Medulla oblongata (tissue), 1 donor: ENCODE measurements at regions not wholly inside any gene's neighbourhood (a gene's known extent, or its start where the extent isn't known, plus 50 kb on each side); places are given as distances from the start of the nearest gene placed in this dataset.
"Not testable (repeated sequence)": the region's sequence is repeated elsewhere in the genome, so short reads cannot be mapped to it uniquely, and the experiment has no call there.

ENCODE experiments used
- DNase-seq: peaks from one replicate; pipeline ENCODE4 v3.0.0-alpha.2; 2015; ENCODE audit errors: extremely low spot score

DNA sequence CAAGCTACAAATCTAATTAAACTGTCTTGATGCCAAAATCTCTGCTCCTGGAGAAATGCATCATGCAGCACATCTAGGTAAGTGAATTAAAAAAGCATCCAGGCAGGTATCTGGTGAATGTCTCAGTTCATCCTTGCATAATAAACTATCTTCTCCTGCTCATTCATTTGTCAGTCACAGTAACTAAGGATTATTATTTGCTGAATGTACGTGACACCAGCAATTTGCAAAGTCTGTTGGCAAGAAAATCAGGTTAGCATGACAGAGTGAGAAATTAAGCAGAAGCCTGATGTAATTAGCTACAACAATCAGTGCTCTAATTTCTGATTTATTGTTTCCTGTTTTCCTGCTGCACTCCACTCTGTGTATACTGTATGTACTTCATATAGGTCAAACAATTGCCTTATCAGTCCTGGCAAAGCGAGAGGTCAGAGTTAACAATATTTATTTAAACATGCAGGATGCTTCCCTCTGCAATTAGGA lies 213.6 kb downstream of the FBXO8 start:
- no peak for DNase-seq

DNA sequence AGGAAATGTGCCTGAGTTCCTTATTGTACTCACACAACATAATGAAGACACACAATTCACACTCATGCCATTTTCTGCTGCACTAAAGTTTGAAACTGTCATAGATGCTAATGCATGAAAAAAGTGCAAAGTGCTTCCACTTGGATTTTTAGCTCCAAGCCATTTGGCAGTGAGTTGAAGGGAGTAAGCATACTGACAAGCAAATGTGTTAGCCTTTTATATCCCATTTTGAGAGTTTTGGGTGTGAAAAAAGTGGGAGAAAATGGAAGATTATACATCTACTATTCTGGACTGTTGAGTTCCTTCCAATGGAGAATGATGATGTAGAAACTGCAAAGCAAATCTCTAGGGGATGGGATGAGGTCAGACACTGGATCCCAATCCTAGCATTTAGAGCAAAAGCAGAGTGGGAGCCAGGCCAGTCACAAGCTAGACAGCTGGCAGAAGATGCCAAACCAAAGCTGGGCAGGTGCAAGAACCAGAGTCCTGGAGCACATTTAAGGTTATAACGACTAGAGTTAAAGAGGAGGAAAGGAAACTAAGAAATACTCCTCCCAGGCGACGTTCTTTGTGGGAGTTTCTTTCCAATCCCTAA lies 216.8 kb downstream of the FBXO8 start:
- no peak for DNase-seq

DNA sequence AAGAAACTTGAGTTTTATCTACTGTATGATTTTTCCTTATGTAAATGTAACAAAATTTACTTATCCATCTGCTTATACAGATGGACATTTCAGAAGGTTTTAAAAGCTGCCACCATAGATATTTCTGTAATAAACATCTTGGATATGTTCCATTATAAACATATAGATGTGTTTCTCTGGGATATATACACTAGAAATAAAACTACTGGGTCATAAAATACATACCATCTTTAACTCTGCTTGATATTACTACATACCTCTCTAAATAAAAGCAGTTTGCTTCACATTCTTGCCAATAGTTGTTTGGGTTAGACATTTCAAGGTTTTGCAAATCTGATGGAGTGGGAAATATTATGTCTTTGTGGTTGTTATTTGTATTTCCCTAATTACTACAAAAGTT lies 220.6 kb downstream of the FBXO8 start:
- DNase-seq: no peak

DNA sequence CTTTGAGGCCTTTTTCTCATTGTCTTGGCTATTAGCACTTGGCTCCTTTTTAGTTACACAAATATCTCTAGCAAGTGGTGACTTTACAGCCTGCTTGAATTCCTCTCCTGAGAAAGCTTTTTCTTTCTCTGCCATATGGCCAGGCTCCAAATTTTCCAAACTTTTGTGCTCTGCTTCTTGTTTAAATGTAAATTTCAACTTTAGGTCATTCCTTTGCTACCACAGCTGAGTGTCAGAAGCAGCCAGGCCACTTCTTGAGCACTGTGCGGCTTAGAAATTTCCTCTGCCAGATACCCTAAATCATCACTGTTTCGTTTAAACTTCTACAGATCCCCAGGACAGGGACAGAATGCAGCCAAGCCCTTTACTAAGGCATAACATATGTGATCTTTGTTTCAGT lies 222.4 kb downstream of the FBXO8 start:
- no peak for DNase-seq

DNA sequence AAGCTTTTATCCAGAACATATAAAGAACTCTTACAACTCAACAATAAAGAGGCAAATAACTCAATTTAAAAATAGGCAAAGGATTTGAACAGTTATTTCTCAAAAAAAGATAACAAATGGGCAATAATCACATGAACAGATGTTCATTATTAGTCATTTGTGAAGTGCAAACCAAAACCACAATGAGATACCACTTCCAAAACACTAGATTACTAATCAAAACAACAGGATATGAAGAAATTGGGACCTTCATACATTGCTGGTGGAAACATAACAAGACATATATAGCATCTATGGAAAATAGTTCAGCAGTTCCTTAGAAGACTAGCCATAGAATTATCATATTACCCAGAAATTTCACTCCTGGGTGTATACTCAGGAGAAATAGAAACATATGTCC lies 224.6 kb downstream of the FBXO8 start:
- no peak for DNase-seq

DNA sequence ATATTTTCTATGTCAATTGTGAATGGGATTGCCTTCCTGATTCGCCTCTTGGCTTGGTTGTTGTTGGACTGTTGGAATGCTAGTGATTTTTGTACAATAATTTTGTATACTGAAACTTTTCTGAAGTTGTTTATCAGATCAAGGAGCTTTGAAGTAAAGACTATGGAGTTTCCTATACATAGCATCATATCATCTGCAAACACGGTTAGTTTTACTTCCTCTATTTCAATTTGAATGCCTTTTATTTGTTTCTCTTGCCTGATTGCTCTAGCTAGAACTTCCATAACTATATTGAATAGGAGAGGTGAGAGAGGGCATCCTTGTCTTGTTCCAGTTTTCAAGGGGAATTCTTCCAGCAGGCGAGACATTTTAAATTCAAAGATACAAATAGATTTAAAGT lies 226.5 kb downstream of the FBXO8 start:
- DNase-seq: no peak

DNA sequence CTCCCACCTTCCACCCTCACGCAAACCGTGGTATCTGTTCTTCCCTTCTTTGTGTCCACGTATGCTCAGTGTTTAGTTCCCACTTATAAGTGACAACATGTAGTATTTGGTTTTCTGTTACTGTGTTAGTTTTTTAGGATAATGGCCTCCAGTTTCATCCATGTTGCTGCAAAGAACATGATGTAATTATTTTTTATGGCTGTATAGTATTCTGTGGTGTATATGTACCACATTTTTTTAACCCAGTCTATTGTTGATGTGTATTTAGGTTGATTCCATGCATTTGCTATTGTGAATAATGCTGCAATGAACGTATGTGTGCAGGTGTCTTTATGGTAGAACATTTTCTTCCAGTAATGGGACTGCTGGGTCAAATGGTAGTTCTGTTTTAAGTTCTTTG lies 228.1 kb downstream of the FBXO8 start:
- DNase-seq: no peak

DNA sequence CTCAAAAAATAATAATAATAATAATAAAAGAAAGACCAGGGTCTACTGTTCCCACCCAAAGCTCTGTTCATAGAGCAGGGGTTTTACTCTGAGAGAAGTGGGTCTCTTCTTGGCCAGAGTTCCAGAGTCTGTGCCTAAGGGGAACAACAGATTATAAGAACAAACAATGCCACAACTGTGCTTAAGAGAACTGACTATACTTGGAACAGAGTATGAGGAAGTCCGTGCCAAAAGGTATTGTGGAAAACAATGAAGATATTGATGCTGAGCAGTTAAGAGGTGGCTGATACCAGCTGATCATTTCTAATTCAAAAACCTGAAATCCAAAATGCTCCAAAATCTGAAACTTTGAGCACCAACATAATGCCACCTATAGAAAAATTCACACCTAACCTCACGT lies 229.6 kb downstream of the FBXO8 start:
- DNase-seq: no peak

DNA sequence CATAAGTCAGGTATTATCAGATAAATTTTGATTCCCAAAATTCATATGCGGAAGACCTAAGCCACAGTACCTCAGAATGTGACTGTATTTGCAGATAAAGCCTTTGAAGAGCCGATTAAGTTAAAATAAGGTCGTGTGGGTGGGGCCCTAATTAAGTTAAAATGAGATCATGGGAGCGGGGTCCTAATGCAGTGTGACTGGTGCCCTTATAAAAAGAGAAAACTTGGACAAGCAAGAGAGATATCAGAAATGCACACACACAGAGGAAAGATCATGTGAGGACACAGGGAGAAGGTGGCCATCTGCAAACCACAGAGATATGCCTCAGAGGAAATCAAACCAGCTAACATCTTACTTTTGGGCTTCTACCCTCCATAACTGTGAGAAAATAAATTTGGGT lies 236.1 kb downstream of the FBXO8 start:
- no peak for DNase-seq

DNA sequence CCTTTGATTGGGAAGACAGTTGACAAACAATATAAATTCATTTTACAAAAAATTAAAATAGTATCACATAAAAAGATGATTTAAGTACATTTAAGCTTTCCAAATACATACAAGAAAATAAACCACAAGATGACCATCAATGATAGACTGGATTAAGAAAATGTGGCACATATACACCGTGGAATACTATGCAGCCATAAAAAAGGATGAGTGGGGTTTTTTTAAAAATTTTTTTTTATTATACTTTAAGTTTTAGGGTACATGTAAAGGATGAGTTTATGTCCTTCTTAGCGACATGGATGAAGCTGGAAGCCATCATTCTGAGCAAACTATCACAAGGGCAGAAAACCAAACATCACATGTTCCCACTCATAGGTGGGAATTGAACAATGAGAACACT lies 237.6 kb downstream of the FBXO8 start:
- DNase-seq: not testable (repeated sequence)

DNA sequence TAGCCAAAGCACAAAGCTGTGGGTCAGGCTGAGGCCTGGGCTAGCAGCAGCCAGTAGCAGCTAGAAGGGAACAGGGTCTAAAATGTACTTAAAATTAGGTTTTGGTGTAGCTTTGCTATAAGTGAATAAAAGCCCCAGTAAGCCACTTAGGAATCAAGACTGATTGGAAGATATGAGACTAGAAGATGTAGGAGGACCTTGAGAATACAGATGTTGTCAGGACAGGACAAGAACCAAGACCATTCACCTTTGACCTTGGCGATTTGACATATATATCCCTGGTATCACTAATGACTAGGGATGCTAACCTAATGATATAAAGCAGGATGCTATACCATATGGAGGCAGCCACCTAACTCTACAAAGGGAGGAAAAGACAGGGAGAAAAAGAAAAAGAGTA lies 238.1 kb downstream of the FBXO8 start:
- DNase-seq: no peak

DNA sequence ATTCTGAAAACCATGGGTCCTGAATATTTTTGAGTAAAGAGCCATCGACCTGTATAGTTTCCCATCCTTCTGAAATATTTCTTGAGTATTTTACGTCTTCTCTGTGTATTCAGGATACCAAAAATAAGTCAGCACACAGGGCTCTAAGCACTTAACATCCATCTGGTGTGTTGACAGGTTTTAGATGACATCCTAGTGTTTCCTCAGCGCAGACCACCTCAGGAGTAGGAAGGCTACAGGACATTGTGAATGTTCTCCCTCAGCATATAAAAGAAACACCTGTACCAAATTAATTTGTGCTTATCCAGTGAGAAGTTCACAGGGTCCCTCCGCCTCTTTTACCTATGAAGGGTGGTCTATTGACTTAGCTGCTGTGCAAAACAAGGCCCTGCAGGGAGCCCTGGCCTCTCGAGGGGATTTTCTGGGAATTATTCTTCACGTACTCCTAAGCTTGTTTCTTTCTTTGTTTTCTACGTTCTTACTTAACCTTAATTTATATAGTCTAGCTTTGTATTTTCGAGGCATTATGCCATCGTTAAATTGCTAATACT lies 241.8 kb downstream of the FBXO8 start:
- no peak for DNase-seq

DNA sequence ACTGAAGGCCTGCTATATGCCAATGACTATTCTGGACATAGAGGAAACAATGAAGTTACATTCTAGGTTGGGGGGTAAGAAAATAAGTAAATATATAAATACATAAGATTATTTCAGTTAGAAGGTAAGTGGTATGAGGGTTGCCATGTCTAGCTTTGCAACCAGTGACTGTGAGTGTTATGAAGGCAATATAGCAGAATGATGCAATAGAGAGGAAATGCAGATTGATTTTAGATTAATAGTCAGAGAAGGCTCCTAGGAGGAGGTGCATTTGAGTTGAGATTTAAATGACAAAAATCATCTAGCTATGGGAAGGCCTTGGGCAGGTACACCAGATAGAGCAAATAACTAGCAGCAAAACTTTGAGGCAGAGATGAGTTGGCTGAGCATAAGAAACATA lies 243.2 kb downstream of the FBXO8 start:
- no peak for DNase-seq

DNA sequence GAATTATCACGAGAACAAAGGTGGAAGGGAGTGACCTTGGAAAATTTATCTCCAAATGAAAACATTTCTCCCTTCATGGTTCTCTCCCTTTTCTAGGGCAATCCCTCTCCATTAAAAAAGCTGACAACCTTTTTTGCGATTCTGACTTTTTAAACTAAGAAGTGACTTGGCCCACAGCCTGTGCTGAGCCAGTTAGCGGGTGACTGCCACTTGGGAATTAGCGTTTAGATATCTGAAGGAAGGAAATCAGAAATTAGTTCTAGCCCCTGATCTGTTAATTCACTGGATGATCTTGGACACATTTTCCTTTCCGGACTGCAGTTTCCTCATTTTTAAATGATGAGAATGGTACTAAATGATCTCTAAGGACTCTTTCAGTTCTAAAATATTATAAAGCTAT lies 245.0 kb downstream of the FBXO8 start:
- DNase-seq: no peak

DNA sequence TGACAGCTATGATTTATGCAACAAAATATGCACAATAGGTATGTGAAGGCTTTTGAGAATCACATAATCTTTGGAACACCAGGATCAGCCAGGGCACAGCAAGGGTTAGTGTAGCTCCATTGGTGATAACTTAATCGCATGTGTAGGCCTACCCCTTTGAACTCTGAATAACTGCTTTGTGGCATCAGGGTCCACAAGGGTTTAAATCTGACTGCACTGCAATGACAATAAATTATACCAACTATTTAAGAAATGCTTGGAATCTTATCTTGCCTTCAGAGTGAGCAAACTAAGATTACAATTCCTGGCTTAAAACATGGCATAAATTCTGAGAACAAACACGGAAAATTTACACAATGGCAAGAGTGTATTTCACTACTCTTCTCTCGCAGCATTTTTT lies 245.8 kb downstream of the FBXO8 start:
- DNase-seq: no peak

DNA sequence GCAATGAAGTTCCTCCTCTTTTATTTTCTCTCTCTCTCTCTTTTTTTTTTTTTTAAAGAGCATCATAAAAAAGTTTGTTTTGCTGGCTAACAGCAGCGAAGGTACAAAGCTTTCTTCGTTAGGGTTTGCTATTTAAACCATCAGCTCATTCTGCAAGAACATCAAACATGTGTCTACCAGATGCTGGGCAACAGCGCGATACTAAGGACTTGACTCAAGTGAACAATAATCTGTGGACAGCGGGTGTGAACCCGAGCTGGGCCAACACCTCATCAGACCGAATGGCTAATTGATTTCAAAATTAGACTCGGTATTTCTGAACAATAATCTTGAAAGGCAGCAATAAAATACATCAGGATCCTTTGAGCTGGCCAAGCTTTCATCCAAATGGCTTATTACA lies 246.4 kb downstream of the FBXO8 start:
- no peak for DNase-seq

DNA sequence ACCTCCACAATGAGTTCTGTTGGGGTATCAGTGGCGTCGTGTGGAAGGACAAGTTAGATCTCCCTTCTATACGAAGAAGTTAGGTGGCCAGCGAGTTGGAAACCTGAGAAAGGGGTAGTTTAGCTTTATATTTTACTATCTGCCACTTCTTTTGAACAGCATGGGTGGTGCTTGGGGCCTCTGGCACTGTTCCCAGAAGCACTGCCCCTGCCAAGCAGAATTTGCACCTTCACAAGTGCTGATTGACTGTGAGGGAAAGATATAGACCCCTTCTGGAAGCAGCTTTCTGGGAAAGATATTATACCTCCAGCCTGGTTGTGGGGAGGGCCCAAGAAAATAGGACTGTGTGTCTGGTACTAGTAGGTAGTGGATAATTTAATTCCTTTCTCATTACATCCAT lies 246.9 kb downstream of the FBXO8 start:
- DNase-seq: no peak

DNA sequence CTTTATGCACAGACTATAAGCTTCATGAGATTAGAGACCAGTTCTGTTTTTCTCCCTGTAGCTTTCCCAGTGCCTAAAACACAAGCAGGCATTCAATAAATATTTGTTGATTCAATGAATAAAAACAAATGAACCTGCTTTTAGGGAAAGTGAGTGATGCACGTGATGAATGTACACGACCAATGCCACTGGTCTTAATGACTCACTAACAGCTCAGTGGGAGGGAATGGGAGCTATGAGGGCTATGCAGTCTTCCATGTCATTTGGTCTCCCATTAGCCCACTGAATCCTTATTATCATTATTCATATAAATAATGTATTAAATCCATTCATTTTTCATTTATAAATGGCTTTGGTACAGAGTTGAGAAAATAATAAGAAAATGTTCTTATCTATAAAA lies 247.4 kb downstream of the FBXO8 start:
- DNase-seq: no peak

DNA sequence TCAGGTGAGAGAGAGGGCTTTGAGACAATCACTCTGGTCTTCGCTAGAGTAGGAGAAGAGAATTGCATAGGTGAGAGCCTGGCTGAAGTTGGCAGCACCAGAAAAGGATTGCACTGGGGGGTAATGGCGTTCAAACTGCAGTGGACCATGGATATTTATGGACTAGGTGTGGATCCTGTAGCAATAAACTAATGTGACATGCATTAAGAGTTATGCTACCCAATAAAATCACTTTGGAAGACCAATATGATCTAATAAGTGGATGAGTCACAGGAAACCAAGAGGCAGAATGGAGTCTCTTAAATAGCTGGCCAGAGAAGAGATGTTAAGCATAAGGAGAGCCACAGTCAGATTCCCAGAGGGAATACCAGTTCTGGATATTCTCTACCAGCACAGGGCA lies 259.8 kb downstream of the FBXO8 start:
- no peak for DNase-seq

DNA sequence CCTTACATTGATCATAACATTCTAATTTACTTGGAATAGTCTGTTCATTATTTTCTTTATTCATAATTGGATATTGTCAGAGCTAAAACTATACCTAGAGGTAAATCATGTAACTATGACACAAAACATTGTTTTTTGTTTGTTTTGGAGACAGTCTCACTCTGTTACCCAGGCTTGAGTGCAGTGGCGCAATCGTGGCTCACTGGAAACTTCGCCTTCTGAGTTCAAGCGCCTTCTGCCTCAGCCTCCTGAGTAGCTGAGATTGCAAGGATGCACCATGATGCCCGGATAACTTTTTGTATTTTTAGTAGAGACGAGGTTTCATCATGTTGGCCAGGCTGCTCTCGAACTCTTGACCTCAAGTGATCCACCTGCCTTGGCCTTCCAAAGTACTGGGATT lies 265.2 kb downstream of the FBXO8 start:
- no peak for DNase-seq

DNA sequence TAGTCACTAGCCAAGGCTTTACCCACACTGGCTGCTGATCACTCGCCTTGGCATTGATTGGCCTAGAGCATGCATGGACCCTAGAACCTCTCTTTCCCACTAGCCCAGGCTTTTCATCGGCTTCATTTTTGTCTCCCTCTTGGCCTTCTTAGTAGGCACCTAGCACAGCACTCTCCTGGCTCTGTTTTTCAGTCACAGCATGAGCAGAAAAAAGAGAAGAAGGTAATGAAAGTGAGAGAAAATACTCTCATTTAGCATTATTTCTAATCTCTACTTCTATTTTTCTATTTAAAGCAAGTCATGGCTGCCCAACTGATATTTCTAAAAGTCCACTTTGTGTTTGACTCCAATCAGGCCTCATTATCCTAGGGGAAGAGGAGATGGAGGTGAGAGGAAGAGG lies 267.2 kb downstream of the FBXO8 start:
- DNase-seq: no peak

DNA sequence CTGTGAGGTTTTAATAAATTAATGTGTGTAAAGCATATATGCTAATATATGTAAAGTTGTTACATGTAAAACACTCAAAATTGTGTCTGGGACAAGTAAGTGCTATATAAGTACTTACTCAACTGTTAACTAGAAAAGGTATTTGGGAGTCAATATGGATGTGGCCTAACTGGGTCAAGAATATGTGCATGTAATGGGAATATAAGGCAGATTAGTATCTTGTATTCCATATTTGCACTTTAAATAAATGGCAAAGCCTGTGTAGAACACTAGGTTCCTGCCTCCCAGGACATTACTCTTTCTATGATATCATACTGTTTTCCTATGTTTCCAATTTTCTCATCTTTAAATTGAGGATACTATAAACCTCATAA lies 270.6 kb downstream of the FBXO8 start:
- no peak for DNase-seq

DNA sequence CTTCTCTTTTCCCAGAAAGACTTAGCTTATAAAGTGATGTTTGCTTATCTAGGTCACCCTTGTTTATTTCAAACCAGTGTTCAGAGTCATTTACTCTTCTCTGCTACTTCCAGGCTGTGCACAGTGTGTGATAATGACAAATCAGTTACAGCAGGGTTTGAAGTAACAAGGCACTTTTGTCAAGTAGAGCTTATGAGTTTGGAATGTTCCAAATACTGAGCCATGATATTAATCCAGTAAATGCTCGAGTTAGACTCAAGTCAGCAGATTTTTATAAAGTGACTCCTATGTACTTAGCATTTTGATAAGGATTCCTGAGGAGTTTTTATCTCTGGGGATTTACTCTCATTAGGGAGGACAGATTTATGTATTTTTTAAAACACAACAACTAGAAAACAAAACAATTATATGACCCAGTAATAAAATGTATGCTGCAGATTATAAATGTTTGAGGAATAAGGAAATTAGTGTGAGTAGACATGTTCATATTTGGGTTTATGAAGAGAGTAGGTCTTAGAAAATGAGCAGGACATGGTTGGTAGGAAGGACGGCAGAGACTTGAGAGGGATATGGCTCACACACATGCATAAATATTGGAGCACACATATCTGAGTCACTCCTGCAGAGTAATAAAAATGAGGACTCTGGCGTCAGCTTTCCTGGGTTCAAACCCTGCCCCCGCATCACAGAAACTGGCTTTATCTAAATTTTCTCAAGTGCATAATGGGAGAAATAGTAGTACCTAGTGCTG lies 271.2 kb downstream of the FBXO8 start:
- DNase-seq: no peak

DNA sequence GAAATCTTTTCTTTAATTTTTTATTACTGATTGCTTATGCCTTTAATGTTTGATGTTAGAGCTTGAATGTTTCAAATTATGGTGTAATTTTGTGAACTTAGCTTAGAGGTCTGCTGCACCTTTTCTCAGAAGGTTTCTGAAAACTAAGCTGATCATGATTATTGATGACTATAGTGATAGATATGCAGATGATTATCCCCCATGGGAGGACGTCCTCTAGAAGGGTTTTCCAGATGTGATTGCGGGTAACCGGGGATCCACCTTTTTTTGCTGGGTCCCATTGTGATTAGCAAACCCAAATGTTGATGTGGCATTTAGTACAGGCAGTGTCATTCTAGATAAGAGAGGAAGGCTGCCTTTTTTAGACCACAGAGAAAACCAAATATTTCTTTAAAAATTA lies 272.9 kb downstream of the FBXO8 start:
- no peak for DNase-seq
